GM21390 (cell line): ENCODE measurements at regions not wholly inside any gene's neighbourhood (a gene's known extent, or its start where the extent isn't known, plus 50 kb on each side); places are given as distances from the start of the nearest gene placed in this dataset.

Source experiments
- ATAC-seq: cut with Tn5 transposase; IDR thresholded peaks from one replicate; pipeline ENCODE4 v1.9.1; 2021; ENCODE audit not compliant: unreplicated experiment

DNA sequence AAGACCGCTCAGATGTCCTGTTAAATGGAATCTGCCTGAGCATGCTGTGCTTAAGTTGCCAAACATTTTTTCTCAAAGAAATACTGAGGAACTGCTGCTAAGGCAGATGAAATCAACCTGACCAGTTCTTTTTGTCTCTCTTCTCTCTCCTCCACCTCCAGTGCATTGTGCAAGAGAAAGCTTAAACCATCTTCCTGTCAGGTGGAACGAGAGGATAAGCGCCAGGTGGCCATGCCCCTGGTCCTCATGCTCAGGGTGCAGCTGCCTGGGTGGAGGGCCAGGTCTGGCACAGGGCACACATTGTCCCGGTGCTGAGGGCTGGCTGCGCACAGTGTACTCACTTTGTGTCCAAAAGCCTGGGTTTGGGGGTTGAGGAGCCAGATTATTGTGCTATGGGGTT lies 176.2 kb upstream of the TP63 start:
- no peak for ATAC-seq

DNA sequence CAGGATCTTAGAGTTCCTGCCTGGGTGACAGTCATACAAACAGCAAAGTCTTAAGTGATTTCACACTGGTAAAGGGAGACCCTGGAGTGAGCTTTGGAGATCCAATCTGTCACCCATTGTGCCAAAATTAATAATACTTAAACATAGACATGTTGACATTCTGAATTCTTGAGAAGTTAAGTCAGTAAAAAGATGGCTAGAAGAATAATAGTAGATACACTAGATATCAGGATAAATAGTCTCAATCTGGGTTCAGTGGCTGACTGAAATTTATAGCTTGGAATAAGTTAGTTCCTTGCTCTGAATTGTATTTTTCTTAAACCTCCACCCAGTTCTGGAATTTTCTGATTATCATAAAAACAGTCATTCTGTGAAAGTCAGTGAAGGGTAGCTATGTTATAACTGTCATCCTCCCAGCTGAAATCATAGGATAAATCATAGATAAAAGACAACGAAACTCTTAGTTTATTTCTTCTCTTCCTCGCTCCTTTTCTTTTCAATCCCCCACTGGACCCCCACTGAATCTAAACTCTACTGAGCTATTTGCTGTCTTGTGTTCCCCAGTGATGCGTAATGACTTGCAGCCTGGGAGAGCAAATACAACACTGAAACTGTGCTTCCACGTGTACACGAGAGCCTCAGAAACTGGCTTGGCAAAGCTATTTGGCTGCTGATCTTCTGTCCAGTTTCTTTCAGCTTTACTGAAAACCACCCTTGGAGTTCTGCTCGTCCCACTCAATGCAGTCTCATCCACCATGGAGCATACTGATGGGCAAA lies 175.4 kb upstream of the TP63 start:
- ATAC-seq: no peak

DNA sequence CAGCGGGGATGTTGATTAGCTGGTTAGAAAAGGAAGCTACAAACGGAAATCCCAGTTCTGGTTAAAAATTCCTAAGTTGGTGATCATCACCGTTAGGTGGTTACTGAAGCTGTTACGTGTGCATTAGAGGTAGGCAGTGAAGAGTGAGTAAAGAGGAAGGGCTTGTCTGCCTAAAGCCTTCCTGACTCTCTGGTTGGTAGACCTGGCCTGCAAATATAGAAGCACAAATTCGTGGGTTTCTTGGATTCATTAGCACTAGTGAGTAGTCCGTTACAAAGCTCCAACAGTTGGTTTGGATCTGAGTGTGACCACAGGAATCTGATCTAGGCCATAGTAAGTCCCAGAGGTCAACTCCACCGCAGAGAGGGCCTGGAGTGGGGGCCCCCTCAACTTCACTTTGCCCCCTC lies 174.0 kb upstream of the TP63 start:
- ATAC-seq: no peak

DNA sequence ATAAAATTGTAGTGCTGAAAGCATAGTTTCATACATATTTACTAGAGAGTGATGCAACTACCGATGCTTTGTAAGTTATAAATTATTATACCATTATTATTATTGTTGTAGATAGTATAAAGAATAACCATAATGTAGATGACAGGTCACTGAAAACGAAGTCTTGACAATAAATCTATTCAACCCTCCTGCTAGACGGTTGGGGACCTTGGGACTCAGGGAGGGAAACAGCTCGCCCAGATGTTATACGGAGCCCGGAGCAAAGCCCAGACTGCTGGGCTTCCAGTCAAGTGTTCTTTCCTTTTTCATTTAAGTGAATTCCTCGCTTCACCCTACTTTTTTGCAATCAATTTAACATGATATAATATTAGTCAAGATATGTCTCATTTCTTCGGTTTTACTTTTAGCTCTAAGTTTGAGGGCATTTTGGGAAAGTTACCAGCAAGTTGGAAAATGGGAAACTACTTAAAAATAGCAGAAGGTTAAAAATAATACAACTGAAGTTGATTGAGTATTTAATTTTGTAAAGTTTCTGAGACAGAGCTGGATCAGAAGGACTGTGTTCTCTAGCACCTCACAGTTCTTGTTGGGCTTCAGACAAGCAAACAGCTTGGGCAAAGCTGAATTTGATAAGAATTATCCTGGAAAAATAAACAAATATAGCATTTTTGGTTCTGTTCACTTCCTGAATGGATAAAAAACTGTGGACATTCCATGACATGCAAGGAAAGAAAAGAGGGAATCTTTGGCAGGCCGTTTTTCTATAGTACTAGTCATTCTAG lies 173.4 kb upstream of the TP63 start:
- ATAC-seq: no peak

DNA sequence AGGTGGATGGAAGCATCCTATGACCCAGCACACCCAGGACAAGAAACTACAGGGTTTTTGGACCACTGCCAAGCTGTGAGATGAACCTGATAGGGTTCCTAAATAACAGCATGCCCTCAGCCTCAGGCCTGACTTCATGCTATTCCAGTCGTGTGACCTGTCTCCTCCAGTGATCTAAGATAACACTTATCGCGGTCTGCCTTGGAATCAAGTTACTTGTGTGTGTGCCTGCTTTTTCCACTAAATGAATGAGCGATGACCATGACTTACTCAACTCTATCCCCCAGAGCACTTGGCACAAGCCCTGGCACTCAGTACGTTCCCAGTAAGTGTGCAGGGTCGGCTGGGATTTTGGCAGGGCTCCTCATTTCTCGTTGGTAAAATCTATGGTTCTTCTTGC lies 172.7 kb upstream of the TP63 start:
- ATAC-seq: no peak

DNA sequence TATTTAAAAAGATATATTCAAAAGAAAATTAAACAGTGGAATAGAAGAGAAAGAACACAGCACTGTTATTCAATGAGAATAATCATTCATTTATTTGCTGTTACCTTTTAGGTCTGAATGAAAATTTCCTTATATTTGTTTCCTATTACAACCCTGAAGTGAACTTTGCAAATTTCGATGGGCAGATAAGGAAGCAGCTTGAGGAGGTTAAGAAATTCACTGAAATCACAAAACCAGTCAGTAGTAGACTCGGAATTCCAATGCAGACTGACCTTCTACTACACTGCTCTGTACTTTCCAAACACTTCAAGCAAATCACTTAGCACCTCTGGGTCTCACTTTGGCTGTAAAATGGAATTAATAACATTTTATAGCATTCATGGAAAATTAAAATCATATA lies 172.0 kb upstream of the TP63 start:
- no peak for ATAC-seq

DNA sequence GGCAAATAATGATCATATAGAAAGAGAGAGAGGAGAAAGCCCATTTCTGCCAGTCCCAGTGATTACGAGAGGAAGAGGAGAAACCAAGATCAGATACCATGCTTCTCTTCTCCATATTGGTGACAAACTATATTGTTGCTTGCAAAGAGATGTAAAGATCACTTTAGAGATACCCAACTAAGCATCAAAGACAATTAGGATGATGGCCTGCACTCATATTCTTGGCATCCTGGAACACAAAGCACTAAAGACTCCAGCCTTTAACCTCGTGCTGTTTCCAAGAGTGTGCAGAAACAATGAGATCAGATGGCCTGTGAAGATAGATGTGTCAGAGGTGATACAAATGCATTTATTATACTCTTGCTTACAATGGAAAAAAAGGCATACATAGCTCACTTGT lies 170.7 kb upstream of the TP63 start:
- ATAC-seq: no peak

DNA sequence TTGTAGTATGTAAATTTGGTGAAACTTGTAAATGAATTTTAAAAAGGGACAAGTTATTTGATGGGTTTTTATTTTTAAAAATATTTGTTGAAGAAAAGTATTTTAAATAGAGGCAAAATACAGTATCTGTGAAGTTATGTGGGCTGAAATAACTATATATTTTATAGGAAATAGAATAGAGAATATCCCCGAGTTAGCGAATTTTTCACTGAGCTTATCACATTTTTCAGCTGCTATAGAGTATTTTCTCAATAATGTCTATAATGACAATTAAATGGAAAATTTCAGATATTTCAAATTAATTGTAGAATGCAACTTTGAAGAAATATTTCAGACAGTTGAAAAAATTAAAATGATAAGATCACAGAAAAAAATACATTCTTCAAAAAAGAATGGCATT lies 166.4 kb upstream of the TP63 start:
- no peak for ATAC-seq

DNA sequence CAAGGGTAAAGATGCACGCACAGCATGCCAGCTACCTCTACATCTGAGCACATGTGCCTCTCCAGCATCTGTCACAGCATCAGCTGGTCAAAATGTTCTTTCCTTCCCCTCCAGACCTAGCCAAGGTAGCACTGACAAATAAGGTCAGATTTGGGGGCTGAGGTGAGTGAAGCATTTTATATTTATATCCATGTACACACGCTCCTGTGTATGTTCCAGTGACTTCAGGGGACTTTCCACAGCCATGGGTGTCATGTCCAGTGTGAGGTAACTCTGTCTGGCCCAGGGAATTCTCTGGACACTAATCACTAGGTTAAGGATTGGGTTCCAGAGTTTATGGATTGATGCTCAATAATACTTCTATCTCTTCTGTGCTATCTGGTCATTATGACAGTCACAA lies 165.2 kb upstream of the TP63 start:
- no peak for ATAC-seq

DNA sequence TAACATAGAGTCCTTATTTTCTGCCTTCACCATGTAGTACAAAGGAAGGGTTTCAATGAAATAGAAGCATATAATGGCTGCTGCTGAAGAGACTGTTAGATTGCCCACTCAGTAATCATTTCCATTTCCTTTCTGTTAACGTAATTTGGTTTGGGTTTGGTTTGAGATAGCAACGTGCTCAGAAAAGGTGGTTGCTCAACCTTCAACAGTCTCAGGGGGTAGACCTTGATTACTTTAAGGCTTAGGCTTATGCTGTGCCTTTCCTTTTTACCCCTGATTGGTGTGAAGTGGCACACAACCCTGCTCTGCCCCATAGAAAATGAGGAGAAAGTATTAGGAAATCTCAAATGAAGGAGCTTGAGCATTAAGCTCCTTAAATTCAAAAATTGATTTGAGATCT lies 163.7 kb upstream of the TP63 start:
- no peak for ATAC-seq

DNA sequence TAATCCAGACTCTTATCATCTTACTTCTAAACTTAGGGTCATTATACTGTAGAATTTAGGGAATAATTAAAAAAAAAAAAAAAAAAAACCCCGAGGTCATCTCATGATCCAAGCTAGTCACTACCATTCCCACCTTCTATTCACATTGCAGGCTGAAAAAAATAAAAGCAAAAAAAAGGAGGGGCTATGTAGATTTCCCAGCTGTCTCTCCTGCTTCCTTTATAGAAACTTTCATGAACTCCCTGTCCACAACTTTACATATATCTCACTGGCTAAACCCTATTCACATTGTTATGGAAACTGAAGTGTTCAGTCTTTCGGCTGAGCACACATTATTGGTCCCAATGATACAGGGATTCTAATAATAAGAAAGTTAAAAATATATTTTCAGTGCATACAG lies 156.2 kb upstream of the TP63 start:
- ATAC-seq: no peak

DNA sequence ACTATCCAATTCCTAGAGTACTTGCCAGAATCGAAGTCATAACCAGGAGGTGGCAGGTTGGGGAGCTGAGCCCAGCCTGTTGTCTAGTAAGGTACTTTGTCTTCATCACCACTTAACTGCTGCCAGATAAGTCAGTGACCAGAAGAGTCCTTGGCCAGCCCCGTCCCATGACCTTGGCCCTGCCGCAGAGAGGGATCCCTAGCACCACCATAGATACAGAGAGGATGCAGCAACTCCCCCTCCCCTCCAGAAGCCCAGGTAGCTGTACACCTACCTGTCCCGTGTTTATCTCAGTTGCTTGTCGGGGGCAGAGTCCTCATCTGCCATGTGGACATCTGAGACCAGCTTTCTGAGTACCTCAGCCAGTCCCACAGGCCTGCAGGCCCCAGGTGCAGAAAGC lies 153.6 kb upstream of the TP63 start:
- ATAC-seq: no peak

DNA sequence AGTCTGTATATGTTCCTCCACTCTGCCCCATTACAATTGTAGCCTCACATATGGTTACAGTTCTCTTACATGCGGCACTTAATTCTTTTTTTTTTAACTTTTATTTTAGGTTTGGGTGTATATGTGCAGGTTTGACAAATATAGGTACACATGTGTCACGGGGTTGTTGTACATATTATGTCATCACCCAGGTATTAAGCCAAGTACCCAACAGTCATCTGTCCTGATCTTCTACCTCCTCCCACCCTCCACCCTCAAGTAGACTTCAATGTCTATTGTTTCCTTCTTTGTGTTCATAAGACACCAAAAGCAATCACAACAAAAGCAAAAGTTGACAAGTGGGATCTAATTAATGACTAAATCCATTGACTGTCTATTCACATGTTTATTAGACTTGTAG lies 144.6 kb upstream of the TP63 start:
- no peak for ATAC-seq

DNA sequence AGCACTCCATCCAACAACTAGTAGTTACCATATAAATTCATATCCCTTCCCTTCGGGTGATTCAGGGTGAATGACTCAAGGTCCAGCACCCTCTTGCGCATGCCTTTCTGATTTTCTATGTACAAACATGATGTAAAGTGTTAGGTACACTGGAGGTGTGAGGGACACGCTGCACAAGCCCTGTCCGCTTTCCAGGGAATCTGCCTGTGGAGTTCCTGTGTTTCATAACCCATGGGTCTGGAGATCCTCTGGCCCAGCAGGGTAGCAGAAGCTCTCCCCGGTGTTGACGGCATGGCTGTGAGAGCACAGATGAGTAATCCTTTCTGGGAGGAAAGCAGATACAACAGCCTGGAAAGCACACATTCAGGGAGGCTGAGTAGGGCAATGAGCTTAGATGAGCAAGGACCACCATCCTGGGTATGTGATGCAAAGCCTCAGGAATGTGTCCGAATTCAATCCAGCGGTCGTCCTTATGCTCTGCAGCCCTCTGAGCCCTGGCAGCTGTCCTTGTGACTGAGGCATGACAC lies 142.9 kb upstream of the TP63 start:
- ATAC-seq: no peak

DNA sequence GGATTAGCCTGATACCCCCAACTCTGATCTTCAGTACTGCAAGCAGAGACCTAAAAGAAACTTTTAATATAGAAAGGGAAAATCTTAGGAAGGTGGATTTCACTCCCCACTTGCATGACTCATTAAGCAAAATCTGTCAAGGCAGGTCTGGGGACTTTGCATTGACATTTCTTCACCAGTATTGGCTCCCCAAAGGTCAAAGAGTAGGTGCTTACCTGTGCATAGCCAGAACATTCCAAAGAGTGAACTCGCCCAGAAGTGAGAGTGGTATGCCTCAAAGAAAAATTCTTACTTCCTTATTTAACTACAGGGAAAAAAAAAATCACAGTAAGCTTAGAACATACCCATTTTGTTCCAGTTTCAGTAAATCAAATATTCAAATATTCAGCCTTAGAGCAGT lies 140.9 kb upstream of the TP63 start:
- no peak for ATAC-seq

DNA sequence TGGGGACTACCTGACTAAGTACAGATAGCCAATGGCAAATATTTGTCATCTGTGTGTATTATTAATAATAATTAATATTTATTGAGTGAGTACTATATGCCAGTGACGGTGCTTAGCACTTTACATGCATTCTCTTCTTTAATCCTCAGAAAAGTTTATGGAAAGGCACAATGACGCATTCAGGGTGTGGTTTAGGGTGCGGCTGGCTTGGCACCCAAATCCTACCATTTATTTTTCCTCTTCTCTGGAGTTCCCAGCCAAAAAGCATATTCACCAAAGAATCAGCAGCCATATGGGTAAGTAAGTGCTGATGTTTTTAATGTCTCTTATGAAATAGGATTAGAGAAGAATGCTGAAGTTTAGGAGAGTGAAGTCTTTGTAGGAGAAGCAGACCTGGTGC lies 140.4 kb upstream of the TP63 start:
- no peak for ATAC-seq

DNA sequence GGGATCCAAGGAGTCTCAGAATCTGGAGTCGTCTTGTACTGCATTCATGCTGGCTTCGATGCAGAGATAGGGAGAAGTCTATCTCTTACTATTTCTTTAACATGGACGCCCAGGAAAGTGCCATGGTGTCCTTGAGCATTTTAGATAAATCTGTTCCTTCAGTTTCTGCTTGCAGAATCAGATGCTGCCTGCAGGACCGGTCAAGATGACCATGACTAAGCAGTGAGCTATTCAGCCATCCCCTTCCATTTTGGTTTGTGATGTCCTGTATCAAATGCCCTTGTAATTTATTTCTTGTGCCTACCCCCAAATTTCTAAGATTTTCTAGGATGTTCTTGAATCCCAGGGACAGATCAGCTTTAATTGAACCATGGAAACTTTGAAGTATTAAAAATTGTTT lies 139.4 kb upstream of the TP63 start:
- no peak for ATAC-seq

DNA sequence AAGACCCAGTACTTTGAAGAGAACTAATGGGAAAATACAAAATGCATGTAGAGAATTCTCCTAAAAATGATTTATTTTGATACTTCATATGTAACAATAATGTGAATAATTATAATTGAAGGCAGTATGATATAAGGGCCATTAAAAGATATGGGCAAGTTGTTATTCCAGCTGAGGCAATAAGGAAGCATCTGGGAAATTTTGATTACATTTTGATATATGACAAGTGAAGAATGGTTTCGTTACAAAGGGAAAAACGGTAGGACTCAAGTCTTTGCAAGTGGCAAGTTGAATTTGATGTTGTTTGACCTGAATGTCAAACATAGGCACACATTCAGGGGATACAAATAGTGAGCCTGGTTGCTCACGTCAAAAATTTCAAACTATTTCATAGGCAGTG lies 137.9 kb upstream of the TP63 start:
- no peak for ATAC-seq

DNA sequence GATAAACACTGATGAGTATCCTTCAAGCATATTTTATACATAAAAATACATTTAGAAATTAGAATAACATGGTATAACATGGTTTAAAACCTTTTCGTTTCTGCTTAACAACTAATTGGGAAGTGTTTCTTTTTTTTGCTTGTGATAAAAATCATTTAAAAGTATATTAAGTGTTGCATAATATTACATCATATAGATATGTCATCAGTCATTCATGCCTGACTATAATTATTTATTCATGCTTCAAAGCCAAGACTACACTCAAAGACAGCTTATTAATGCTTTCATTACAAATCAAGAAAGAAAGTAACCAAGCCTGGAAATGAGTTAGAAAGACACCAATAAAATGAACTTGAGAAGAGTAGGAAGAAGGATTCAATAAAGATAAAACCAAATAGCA lies 136.6 kb upstream of the TP63 start:
- ATAC-seq: no peak

DNA sequence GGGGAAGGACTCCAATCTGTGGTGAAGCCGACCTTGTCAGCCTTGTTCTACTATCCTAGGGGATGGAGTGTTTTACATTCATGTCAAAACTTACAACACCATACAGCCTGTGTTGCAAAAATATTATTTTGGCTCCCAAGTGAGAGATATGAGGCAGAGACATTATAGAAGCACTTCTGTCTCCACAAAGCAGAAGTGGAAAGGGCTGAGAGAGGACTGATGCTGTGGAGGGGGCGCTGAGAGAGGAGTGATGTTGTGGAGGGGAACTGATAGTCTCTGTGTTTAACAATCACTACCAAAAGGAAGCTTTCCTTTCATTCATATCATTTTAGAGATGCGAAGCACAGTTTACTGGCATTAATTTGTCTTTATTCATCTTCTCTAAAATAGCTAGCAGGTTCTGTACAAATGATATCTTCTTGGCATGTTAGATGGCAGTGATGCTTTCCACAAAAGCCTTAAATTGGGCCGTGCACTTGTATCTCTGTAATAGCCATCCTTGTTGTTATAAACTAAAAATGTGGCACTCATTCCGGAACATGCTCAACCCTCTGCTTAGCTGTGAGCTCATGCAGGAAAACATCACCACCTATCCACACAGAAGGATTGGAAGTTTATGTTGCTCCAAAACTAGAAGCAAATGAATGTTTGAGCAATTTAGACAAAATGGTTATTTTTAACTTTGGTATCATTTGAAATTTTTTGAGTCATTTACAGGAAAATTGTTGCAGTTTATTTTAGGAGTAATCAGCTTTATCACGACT lies 134.6 kb upstream of the TP63 start:
- no peak for ATAC-seq

DNA sequence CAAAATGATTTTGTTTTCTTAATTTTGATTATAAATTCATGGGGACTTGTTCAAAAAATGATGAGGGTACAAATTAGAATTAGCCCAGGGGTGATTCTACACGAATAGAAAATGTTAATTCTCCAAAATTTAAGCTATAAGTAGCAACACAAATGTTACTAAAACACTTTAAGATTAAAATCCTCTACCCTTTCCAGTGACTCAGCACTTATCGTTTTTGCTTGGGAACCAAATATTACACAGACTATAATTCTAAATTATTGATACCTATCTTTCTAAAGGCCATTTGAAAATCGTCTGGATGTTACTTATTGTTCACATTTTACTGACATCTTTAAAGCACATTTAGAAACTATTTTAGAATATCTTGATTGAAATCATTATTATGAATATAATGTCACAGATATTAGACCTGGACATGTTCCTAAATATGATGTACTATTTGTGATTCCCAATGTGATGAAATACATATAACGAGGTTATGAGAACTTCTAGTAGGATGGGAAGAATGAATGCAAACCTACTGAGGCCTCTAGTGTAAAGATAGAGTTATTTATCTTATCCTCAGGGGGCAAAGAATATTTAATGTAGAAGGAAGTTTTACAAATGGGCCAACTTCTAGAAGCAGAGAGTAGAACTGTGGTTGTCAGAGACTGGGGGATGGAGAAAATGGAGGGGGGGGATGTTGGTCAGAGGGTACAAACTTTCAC lies 132.0 kb upstream of the TP63 start:
- ATAC-seq: no peak
